H1 (cell line): ENCODE measurements at regions not wholly inside any gene's neighbourhood (a gene's known extent, or its start where the extent isn't known, plus 50 kb on each side); places are given as distances from the start of the nearest gene placed in this dataset.

ENCODE experiments used
- CHD2 ChIP-seq: IDR thresholded peaks from 2 replicates; pipeline ENCODE4 v1.6.1; 2012; ENCODE audit warnings: low read length, improper control_type of control experiment
- CTCF ChIP-seq, 3 experiments: IDR thresholded peaks; 1 replicate in 2 of 3; 2 replicates in 1 of 3; pipeline versions ENCODE4 v1.5.1 to v1.6.1; 2011; ENCODE audit warnings: low read length in 3 of 3, mild to moderate bottlenecking in 3 of 3, inconsistent platforms in 2 of 3, low read depth in 1 of 3, moderate library complexity in 1 of 3; ENCODE audit not compliant: insufficient read depth in 1 of 3; ENCODE audit errors: control extremely low read depth in 1 of 3
- EZH2 ChIP-seq: fragments of 200-600 bp; sonication (generic); IDR thresholded peaks from 2 replicates; pipeline ENCODE4 v1.7.1; 2012; ENCODE audit warnings: low read depth, mild to moderate bottlenecking, moderate library complexity, low read length, inconsistent platforms; ENCODE audit not compliant: severe bottlenecking
- GABPA ChIP-seq: IDR thresholded peaks from 2 replicates; pipeline ENCODE4 v1.6.1; 2011; ENCODE audit warnings: mild to moderate bottlenecking, low read length, moderate library complexity, borderline replicate concordance; ENCODE audit not compliant: insufficient read depth
- POLR2A ChIP-seq, 2 experiments: IDR thresholded peaks; 1 replicate in 1 of 2; 2 replicates in 1 of 2; pipeline ENCODE4 v1.6.1; 2011; ENCODE audit warnings: low read depth in 2 of 2, low read length in 2 of 2, mild to moderate bottlenecking in 2 of 2; ENCODE audit errors: control extremely low read depth in 1 of 2
- TAF1 ChIP-seq: IDR thresholded peaks from 2 replicates; pipeline ENCODE4 v1.6.1; 2011; ENCODE audit warnings: mild to moderate bottlenecking, low read depth, low read length

- TF ChIP-seq POLR2A (IDR thresholded peaks at IDR 0.05; ENCODE audit: control extremely low read depth in 1 of 2, low read depth in 2 of 2, low read length in 2 of 2) = no peak
- no peak for TF ChIP-seq CTCF (IDR thresholded peaks at IDR 0.05; ENCODE audit: control extremely low read depth in 1 of 3, insufficient read depth in 1 of 3, low read depth in 1 of 3, low read length in 3 of 3)
- TF ChIP-seq EZH2 = no peak
- TF ChIP-seq CHD2 = no peak
- TF ChIP-seq GABPA = no peak
- TF ChIP-seq TAF1 = no peak
Measured at GRCh38 chr3:109569135-109569846, 231.9 kb upstream of the DPPA4 start.
